CD1c-positive myeloid dendritic cell (primary cell): ENCODE measurements at regions not wholly inside any gene's neighbourhood (a gene's known extent, or its start where the extent isn't known, plus 50 kb on each side); places are given as distances from the start of the nearest gene placed in this dataset.

ENCODE experiments used
- DNase-seq: peaks from one replicate; pipeline ENCODE4 v3.0.0-alpha.2; 2016; ENCODE audit errors: extremely low spot score

DNA sequence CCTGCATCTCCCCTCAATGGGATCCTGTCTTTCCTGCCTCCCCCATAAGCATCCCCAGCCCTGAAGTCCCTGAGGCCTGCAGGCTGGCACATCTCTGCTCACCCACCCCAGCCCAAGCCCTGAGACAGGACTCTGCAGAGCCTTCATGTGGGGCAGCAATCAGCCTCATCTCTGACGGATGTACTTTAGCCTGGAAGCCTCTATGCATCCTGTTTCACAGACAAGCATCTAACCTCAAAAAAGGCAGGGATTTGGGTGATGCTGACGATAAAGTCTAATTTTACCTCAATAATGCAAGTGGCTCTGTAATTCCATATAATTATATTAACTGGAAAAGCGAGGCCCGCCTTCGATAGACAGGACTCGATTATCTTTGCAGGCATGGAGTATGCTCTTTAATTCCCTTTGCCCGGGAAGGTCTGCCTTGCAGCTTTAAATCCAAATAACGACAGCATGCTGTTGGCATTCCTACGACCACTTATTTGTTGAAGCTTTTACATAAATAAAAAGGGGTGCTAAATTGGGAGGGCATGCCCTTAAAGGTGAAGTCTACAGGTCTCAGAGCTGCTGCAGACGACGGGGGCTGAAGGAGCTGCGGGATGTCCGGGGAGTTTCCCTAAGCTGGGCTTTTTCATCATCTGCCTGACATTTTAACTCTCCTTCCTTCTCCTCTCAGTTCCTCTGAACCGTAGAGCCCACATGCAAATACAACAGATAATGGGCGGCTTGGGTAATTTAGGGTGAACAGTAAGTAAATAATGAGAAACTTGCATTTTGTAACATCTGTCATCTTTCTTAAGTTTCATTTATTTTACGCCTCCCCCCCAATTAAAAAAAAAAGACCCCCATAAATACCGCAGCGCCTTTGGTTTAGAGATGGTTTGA, 211.5 kb downstream of the URI1 start:
- DNase-seq = no peak

DNA sequence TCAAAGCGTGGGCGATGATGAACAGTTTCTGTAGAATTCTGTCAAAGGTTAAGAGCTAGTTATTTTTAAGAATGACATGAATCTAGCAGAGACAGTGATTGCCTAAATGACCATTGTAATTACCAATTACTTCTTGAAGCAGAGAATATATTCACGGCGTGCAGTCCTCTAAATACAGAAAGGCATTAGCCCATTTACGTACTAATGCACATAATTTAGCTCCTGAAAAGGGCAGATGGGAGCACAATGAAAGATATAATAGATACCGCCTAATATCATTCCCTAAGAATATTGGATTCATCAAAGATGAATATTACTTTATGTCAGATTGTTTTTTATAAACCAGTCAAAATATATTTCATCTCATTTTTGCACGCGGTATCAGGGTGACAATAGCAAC, 212.4 kb downstream of the URI1 start:
- no peak for DNase-seq

DNA sequence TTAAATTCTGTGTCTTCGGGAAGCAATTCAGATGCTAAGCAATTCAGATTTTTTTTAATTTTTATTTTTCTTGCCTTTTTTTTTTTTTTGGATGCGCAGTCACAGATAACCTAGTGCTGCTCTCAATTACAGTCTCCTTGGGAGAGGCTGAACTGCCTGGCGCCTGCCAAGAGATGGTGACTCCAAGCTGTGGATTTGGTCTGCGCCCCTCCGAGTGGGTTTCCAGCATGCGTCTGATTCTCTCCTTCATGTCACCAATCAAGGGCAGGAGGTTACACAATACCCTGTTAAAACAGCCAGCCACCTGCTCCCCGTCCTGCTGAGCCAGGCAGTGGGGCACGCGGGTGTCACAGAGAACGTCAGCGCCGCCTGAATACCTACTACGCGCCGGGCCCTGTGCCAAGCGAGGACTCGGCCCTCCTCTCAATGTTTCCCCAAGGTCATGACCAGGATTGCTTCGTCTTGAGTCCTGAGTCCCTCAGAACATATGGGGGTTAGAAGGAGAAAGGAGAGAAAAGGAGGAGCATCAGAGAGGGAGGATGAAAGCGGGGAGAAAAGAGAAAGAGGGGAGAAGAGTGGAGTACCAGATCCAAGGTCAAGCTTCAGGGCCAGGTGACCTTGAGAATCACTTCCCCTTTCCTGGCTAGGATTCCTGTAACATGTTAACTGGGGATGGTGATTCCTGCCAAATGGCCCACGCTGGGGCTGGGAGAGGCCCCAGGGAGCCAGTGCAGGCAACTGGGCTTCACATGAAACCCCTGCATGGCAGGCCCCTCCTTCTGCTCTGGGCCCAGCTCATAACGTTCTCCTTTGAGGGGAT, 213.6 kb downstream of the URI1 start:
- no peak for DNase-seq

DNA sequence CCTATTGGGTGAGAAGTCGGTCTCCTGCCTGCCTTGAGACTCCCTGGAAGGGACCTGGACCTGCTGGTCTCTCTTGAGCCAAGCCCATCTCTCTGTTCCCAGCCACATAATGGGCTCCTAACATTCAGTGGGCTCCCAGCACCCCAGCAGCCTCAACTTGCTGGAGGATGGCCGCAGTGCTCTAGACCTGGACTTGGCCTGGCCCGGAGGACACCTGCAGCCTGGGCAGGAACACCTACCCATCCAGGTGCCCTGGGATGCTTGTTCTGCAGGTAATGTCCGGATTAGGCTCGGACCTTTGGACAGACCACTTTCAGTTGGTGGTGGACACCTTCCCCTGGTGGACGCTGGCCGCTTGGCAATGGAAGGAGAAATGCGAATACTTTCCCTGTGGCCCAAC, 214.6 kb downstream of the URI1 start:
- DNase-seq = no peak

DNA sequence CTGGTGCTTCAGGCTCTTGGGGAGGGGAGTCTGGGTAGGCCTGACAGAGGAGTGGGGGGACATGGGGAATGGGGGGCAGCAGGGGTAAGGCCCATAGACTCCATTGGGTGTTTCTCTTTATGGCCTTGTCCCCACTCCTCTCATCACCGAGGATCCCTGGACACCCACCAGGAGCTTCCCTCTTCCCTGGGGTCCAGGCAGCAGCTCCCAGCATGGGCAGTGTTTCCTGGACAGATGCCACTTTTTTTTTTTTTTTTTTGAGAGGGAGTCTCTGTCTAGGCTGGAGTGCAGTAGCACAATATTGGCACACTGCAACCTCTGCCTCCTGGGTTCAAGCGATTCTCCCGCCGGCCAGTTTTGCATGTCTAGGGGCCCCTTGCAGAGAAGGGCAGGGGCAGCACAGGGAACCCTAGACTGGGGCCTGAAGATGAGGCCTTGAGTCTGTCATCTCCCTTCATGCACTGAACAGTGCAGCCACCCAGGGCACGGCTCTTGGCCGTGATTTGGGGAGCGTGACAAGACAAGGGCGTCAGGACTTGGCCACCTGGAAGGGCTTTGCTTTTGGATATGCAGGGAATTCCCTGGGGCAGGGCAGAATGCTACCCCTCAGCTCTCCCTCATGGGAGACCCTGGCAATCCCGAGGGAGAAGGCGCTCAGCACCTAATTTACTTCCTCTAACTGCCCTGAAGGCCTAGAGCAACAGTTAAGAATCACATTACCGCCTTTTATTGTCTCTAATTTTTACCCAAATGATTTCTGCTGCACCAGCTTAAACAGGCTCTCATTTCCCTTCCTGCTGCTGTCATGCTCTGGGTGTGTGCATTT, 213.9 kb upstream of the ZNF536 start:
- no peak for DNase-seq

DNA sequence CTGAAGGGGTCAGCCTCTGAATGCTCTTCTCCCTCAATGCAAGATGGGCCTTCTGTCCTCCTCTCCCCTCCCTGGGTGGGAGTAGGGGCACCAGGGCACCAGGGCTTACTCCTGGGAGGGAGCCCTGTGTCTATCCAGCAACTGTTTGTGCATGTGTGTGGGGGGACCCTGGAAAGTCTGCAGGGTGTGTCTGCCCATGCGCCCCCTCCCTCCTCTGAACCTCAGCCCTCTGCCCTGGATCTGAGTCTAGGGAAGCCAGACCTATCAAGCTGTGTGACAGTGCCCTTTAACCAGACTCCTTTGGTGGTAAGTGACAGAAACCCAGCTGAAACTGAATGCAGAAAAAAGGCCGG, 213.3 kb upstream of the ZNF536 start:
- DNase-seq = no peak

DNA sequence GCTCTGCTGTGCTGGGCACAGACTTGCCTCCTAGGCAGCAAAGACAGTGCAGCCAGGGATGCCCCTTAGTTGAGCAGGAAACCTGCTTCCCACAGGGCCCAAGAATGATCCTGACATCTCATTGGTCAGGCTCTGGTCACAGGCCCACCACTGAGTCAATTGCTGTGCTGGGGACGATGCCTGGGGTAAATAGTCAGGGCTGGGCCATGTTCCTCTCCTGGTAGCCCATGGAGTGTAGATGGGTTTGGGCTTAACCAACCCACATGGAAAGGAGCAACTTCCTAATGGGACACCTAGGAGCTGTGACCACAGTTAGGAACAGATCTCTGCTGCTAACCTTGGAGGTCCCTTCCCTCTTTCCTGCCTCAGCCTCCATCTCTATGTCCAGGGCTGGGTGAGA, 212.5 kb upstream of the ZNF536 start:
- no peak for DNase-seq

DNA sequence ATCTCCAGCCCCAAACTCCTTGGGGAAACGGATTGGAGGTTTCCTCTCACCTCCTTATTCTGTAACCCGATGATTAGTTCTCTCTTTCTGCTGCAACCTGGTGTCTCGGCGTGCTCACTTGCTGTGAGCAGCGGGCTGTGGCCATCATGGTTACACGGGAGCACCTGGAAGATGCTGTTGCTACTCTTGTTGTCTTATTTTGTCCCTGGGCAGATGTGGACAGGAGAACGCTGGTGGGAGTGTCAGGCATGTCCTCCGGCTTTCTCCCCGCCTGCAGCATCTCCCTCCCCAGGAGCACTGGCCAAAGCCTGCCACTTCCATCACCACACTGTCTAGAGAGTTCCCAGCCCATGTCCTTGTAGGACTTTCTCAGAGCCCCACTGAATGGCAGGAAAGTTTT, 211.8 kb upstream of the ZNF536 start:
- no peak for DNase-seq

DNA sequence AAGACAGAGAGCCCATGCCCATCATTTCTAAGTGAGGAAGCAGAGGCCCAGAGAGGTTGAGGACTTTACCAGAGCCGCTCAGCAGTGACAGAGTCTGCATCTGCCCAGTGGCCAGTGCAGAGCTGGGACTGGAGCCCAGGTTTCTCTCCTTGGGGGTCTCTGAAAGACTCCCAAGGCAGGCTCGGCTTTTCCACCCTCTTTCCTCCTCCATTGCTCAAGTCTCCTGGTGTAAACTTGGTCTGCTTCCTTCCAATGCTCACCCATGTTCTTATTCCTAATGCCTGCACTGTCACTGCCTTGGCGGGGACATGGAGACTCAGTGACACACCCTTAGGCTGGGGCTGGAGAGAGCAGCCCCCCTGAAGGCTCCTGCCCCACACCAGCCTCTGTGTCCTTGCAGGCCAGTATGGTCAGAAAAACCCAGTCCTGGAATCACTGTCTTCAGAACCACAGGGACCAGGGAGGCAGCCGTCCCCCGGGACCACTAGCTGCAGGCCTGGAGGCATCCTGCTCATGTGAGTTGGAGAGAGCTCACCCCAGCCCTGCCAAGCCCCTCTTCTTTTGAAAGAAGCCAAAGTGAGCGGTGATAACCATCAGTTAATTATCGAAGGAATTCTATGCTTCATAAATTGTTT, 211.0 kb upstream of the ZNF536 start:
- DNase-seq = no peak

DNA sequence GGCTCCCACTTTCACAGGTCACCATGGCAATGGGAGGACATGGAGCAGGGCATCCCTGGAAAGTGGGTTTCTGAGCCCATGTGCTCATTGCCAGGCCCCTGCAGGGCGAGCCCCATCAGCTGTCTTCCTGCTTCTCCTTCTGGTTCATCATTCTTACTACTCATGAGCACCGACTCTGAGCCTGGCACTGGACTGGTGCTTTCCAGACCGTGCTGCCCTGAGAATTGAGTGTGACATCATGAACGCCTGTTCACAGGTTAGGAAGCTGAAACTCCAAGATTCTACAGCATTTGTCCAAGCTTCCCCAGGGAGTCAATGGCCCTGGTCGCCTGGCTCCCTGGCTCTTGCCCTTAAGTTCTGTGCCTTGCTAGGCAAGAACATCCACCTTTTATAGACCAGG, 210.4 kb upstream of the ZNF536 start:
- DNase-seq = no peak

DNA sequence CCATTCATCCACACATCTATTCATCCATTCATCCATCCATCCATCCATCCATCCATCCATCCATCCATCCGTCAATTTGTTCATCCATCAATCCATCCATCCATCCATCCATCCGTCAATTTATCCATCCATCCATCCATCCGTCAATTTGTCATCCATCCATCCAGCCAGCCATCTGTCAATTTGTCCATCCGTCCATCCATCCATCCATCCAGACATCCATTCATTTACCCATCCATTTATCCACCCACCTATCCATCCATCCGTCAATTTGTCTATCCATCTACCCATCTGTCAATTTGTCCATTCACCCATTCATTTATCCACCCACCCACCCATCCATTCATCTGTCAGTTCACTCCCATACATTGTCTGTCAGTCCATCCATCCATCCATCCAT, 209.5 kb upstream of the ZNF536 start:
- DNase-seq = no peak

DNA sequence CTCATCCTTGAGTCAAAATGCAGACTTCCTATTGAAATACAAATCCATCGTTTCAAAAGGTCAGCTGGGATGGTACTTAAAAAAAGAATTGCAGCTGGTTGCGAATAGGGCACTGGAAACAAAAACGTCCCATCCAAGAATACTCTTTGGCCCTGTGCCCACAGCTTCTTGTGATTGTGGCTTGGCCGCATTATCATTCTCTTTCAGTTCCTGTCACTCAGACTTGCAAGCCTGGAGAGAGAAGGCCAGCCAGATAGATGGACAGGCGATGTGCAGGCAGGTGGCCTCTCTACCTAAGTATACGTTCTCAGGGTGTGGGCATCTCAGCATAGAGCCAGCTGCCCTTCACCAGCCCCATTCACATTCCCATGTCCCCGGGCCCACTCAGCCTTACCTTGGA, 208.5 kb upstream of the ZNF536 start:
- DNase-seq = no peak

DNA sequence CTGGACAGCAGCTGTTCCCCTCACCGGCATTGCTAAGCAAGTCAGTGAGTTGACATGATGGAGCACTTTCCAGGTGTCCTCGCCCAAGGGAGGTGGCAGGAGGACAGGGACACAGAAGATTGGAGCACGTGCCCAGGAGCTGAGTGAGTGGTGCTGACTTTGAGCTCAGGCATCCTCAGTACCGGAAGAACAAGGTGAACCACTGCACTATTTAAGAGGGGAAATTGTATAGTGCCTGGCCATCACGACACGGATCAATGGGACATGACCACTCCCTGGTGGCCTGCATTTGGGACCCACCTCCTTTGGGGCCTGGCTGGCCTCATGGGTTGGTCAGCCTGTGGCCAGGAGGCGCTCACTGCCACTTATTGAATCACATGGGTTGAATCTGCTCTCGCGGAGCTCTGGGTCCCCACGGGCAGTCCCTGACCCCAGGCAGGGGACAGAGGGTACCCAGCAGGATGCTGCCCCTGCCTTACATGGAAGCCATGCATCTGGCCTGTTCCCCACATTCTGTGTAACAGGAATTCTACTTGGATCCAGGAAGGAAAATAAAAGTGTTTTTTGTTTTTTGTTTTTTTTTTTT, 206.9 kb upstream of the ZNF536 start:
- DNase-seq = no peak

DNA sequence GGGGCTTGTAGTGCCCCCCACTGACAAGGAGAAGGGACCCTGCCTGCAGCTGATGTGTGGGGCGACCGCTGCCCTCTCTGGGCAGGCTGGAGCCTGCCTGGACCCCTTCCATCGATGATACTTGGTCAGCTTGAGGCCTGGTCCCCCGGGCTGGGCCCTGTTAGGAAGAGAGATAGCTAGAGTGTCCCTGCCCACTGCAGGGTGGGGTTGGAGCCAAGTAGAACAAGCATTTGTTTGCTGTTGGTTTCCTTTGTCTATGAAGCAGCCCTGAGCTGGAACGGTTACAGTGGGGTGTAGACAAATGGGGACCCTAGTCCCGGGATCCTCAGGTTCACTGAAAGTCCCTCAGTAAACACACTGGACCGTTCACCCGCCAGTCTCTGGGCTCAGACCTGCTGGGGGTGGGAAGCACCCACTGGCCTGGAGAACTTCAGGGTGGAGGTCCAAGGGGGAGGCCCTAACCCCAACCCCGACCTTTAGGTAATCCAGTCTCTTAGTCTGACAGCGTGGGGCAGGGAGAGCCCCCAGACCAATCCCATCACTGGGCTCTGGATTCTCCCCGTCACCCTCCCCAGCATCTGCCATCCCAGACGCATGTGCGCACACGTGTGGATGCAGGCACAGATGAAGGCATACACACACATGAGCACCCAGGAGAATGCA, 204.8 kb upstream of the ZNF536 start:
- DNase-seq = no peak

DNA sequence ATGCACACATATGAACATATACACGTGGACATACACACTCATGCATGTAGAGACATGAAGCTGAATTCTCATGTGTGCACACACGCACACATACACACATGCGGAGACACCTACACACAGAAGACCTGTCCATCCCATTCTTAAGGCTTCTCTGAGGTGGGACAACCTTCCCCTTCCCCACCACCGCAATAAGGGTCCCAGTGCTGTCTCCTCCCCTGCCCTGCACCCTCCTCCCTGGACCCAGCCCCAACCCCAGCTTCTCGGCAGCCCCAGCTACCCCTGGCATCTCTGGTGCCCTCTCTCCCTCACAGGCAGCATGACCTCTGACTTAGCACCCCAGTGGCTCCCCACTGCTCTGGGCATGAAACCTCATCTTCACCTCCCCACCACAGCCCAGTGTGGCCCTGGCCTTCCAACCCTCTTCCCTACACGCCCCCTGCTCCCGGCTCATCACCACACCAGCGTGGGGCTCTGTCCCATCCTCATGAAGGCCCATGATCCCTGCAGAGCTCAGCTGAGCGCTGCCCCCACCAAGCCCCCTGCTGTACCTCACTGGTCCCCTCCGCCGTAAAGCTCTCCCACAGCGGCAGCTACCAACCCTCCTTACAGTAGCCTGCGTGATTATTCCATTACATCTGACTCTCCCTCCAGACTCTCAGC, 204.1 kb upstream of the ZNF536 start:
- no peak for DNase-seq

DNA sequence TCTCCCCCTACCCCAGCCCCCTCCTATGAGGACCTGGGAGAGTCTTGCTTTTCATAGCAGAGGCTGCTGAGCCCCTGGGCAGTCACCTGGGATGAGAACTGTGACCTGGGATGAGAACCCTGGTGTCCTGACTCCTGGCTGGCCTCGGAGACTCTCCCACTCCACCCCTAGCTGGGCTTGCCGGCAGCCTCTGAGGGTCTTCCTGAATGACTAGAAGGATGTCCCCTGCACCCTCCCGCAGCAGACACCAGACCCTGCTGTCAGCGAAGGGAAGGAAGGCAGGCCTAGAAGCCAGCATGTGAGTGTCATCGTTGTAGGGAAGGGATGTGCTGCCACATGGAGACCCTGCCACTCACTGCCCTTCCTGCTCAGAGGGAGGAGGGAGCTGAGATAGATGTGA, 203.4 kb upstream of the ZNF536 start:
- no peak for DNase-seq

DNA sequence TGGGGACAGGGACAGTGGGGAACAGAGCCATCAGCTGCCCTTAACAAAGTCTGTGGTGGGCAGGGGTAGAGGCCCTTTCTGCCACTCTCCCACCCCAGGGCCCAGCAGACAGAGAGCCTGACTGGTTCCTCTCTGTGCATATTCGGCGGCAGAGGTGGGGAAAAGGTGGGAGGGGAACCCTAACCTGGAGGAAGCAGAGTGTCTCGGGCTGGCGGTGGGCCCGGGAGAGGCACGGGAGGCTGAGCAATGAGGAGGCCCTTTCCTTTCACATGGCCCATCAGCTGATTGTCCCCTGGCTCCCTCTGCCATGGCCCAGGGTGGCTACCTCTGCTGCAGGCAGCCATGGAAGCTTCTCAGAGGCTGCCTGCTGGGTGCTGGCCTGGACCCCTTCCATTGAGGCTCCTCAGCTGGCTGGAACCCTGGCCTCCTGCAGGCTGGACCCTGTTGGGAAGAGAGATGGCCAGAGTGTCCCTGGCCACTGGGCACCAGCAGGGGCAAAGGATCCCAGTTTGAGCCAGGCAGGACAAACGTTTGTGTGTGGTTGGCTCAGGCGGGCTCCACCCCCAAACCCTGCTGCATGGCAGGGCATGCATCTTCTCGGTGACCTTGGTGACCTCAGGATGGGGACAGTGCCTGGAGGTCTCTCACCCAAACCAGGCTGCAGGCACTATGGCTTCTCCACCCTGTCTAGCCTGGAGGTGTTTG, 202.8 kb upstream of the ZNF536 start:
- no peak for DNase-seq

DNA sequence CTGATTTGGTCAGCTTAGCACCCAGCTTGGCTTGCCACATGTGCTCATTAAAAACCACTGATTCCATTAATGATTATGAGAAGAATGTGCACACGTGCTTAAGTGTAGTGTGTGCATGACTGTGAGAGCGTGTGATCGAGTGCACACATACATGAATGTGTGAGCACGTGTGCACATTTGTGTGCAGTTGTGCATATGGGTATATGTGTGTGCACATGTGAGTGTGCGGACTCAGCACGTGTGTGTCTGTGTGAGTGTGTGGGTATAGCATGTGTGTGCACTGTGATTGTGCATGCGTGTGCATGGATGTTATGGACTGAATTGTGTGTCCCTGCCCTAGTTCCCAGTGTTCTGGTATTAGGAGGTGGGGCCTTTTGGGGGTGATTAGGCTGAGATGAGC, 202.1 kb upstream of the ZNF536 start:
- no peak for DNase-seq

DNA sequence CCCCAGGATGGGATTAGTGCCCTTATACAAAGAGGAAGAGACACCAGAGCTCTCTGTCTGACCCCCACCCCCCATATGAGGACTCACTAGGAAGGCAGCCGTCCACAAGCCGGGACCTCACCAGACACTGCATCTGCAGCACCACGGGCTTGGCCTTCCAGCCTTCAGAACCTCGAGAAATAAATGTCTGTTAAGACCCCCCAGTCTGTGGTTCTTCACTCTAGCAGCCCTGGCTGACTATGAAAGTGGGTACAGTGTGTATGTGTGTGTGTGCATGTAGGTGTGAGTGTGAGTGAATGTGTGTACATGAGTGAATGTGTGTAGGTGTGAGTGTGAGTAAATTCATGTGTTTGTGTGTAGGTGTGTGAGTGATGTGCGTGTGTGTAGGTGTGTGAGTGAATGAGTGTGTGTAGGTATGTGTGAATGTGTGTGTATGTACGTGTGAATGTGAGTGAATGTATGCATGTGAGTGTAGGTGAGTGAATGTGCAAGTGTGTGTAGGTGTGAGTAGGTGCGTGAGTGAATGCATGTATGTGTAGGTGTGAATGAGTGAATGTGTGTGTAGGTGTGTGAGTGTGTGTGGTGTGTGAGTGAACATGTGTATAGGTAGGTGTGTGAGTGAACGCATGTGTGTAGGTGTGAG, 201.6 kb upstream of the ZNF536 start:
- DNase-seq = no peak
